Esophagus (tissue), 2 donors: ENCODE measurements at regions not wholly inside any gene's neighbourhood (a gene's known extent, or its start where the extent isn't known, plus 50 kb on each side); places are given as distances from the start of the nearest gene placed in this dataset.

ENCODE experiments used
- H3K27ac ChIP-seq, 2 donors: one replicate each; pipeline ENCODE4 v1.5.1; 2013; ENCODE audit warnings: low read depth in 2 of 2, mild to moderate bottlenecking in 2 of 2, inconsistent platforms in 1 of 2, low read length in 1 of 2, moderate library complexity in 1 of 2
- H3K27me3 ChIP-seq, 2 donors: one replicate each; pipeline ENCODE4 v1.6.1; 2013; ENCODE audit warnings: low read length in 2 of 2, control low read depth in 1 of 2, mild to moderate bottlenecking in 1 of 2; ENCODE audit not compliant: insufficient read depth in 2 of 2, control insufficient read depth in 1 of 2
- H3K36me3 ChIP-seq, 2 donors: one replicate each; pipeline ENCODE4 v1.6.1; 2013; ENCODE audit warnings: low read length in 1 of 2; ENCODE audit not compliant: control insufficient read depth in 2 of 2, insufficient read depth in 2 of 2
- H3K4me1 ChIP-seq, 2 donors: one replicate each; pipeline ENCODE4 v1.6.1; 2013; ENCODE audit warnings: low read length in 1 of 2; ENCODE audit not compliant: control insufficient read depth in 2 of 2, insufficient read depth in 2 of 2
- H3K4me3 ChIP-seq, 2 donors: one replicate each; pipeline ENCODE4 v1.5.1; 2013; ENCODE audit warnings: low read length in 2 of 2, mild to moderate bottlenecking in 2 of 2, low read depth in 1 of 2, moderate library complexity in 1 of 2
- H3K9me3 ChIP-seq, 2 donors: one replicate each; pipeline ENCODE4 v1.6.1; 2013; ENCODE audit warnings: mild to moderate bottlenecking in 2 of 2, low read depth in 1 of 2, low read length in 1 of 2, moderate library complexity in 1 of 2; ENCODE audit not compliant: control insufficient read depth in 2 of 2, insufficient read depth in 1 of 2
- WGBS, 2 donors: extraction: QIAGEN DNeasy Blood & Tissue Kit; methylation state at CpG; one replicate each; pipeline ENCODE4 v1.1.7; 2013; 5-methylcytosine and 5-hydroxymethylcytosine counted together
- donor health status: healthy with polysubstance abuse.
- donor health status: Bipolar disorder and iron deficiency.

DNA sequence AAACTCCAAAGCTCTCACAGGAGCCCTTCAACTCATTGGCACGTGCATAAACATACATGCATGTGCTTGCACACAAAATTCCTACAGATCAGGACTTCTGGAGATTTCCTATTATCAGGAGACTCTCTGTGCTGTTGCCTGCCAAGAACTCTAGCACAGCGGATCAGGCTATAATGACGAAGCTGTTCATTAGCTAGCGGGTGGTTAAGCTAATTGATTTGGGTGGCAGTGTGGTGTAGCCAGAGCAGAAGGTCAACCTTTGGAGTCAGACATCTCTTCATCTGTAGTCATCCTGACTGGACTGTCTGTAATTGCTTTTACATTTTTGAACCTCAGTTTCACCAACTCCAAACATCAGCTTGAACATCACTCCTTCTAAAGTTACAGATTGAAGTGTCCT, 69.0 kb downstream of the KIF2B start:
- Histone ChIP-seq H3K4me3 (no peak overlapping the region), H3K27me3 (no peaks in the 10 kb centered on the region), H3K27ac (no peak overlapping the region), H3K9me3 (no peaks in the 10 kb centered on the region), H3K36me3 (no peaks in the 10 kb centered on the region), H3K4me1 (no peaks in the 10 kb centered on the region)
- 71 to 77% methylated on average over 4 of the region's 4 CpGs for WGBS, 2 donors

DNA sequence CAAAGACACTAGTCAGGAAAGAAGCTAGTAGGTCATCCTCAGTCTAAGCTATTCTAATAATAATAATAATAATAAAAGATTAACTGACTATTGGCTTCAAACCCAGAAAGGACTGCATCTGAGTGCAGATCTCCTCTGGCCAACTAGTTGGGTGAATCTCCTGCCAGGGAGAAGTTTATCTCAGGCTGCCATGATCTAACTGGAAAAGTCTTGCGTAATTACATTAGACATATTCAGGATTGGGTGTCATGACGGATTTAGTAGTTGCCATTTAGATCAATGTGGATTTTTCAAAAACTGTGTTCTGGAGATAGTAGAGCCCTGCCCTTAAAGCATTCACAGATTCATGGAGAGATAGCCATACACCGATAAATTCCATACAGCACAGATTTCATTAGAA, 69.5 kb downstream of the KIF2B start:
- WGBS, 2 donors: 90 to 91% methylated on average over 3 of the region's 3 CpGs
- no peaks in the 10 kb centered on the region for H3K4me1 ChIP-seq

DNA sequence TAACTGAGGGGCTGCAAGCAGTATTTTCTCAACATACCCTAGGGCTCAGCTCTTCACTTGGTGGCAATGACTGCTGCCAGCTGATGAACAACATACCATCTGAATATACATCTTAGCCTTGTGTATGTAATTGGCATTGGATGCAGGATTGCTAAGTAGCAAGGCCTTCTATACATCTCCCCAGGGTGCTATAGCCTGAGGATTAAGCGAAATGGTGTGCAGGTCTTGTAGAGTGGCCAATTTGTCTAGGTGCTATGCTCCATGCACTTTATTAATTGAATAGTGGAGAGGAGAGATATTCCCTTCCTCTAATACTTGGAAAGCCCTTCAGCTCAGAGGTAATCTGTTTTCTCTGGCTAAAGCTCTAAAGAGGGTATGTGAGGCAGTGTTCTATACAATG, 71.9 kb downstream of the KIF2B start:
- Histone ChIP-seq H3K27me3 (no peaks in the 10 kb centered on the region), H3K4me3 (no peak overlapping the region), H3K36me3 (no peaks in the 10 kb centered on the region), H3K9me3 (no peaks in the 10 kb centered on the region), H3K27ac (no peak overlapping the region), H3K4me1 (no peaks in the 10 kb centered on the region)
- 46 to 74% methylated on average over 1 of the region's 1 CpG for WGBS, 2 donors

More for the DNA sequence above, 69.5 kb downstream of the KIF2B start:
- no peaks in the 10 kb centered on the region for H3K36me3 ChIP-seq
- no peak overlapping the region for H3K27ac ChIP-seq
- H3K27me3 ChIP-seq: no peaks in the 10 kb centered on the region
- no peaks in the 10 kb centered on the region for H3K9me3 ChIP-seq
- no peak overlapping the region for H3K4me3 ChIP-seq

DNA sequence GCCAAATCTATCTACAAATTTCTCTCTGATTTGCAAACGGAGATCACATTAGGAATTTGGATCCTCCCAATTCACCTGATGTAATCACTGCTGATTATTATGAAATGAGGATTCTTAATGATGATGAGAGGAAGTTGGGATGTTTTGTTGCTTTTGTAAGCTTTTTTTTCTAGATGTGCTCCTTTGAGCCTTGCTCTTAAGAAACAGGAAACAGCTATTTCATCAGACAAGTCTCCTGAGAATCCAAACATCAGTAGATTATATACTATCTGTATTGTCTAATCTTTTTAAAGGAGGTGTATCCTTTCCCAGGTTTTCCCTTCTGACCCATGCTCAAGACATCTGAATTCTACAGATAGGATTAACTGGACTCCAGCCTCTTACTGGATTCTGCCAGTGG, 73.3 kb downstream of the KIF2B start:
- H3K4me1 ChIP-seq: no peaks in the 10 kb centered on the region
- 64 to 77% methylated on average over 1 of the region's 1 CpG for WGBS, 2 donors

DNA sequence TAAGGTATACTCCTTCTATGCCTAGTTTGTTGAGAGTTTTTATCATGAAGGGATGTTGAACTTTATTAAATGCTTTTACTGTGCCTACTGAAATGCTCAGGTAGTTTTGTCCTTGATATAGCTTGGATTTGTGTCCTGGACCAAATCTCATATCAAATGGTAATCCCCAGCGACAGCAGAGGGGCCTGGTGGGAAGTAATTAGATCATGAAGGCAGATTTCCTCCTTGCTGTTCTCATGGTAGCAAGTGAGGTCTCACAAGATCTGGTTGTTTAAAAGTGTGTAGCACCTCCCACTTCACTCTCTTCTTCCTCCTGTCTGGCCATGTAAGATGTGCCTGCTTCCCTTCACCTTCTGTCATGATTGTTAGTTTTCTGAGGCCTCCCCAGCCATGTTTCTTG, 78.2 kb downstream of the KIF2B start:
- no peaks in the 10 kb centered on the region for H3K4me1 ChIP-seq
- no peaks in the 10 kb centered on the region for H3K27me3 ChIP-seq
- no peak overlapping the region for H3K27ac ChIP-seq
- H3K4me3 ChIP-seq: no peak overlapping the region
- WGBS, 2 donors: 86 to 88% methylated on average over 1 of the region's 1 CpG
- no peaks in the 10 kb centered on the region for H3K9me3 ChIP-seq
- no peaks in the 10 kb centered on the region for H3K36me3 ChIP-seq

More for the DNA sequence above, 73.3 kb downstream of the KIF2B start:
- Histone ChIP-seq H3K9me3 (no peaks in the 10 kb centered on the region), H3K27me3 (no peaks in the 10 kb centered on the region), H3K36me3 (no peaks in the 10 kb centered on the region), H3K4me3 (no peak overlapping the region), H3K27ac (no peak overlapping the region)

DNA sequence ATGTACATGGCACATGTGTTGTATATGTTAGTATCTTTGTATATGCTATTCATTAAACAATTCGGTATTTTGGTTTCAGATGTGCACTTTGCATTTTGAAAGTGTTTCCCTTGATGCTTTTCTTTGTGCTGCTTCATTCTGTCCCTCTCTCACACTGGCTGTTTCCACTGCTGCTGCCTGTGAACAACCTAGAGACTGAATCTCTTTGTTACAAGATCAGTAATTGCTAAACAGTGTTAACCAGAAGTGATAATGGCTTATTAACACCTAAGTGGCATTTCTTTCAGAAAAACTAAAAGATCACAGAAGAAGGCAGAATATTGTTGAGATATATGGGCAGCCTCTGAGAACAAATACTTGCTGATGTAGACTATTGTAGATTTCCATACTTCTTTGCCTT, 84.7 kb downstream of the KIF2B start:
- no peak overlapping the region for H3K4me3 ChIP-seq
- no peaks in the 10 kb centered on the region for H3K9me3 ChIP-seq
- H3K27me3 ChIP-seq: no peaks in the 10 kb centered on the region
- H3K27ac ChIP-seq: no peak overlapping the region
- 17 to 33% methylated on average over 1 of the region's 1 CpG for WGBS, 2 donors
- no peaks in the 10 kb centered on the region for H3K4me1 ChIP-seq
- H3K36me3 ChIP-seq: no peaks in the 10 kb centered on the region

DNA sequence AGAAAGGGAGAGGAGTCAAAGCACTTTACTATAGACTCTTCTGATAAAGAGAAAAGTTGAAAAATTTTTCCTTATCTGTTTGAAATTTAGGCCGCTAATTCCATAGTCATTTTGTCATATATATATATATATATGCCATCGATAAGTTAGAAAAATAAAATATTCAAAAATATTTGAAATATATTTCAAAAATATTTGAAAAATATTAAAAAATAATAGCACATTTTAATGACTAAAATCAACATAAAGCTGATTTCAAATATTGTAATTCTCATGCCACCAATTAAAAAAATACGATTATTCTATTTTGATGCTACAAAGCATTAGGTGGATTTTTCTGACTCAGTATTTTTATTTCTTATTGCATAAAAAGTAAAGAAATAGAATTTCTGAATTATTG, 87.1 kb downstream of the KIF2B start:
- Histone ChIP-seq H3K4me3 (no peak overlapping the region), H3K27me3 (no peaks in the 10 kb centered on the region), H3K9me3 (no peaks in the 10 kb centered on the region), H3K4me1 (no peaks in the 10 kb centered on the region), H3K36me3 (no peaks in the 10 kb centered on the region), H3K27ac (no peak overlapping the region)
- WGBS, 2 donors: 93 to 95% methylated on average over 3 of the region's 3 CpGs

DNA sequence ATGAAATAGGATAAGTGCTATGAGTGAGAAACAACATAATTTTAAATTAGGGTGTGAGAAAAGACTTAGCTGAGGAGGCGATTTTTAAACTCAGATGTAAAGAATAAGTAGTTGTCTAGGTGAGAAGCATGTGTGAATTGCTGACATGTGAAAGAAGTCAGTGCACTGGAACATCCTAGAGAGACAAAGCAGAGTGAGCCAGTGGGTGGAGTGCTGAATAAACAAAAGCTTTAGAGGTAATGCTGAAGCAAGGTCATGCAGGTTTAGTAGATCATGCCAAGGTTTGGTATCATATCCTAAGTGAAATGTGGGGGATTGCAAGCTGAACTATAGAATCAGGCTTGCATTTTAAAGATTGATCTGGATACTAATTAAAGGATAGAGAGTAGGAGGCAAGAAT, 89.4 kb downstream of the KIF2B start:
- Histone ChIP-seq H3K9me3 (no peaks in the 10 kb centered on the region), H3K4me1 (no peaks in the 10 kb centered on the region)
- 31 to 58% methylated on average over 1 of the region's 1 CpG for WGBS, 2 donors

DNA sequence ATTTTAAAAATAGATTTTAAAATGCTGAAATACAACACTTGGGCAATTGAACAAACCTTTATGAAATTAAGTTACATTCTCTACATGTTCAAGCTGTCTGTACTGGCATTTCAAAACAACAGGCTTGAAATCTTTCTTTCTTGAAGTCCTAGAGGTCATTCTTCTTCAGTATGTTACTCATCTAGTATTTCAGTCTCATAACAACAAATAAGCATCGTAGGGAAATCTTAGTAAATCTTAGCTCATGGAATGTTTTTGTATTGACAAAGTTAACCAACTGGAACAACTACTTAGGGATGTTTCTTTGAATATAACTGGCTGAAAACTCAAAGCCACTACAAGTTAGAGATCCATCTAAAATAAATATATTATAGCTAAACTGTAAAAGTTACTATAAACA, 96.6 kb downstream of the KIF2B start:
- WGBS, 2 donors: 29 to 56% methylated on average over 1 of the region's 1 CpG

More for the DNA sequence above, 89.4 kb downstream of the KIF2B start:
- Histone ChIP-seq H3K27me3 (no peaks in the 10 kb centered on the region), H3K27ac (no peak overlapping the region), H3K4me3 (no peak overlapping the region), H3K36me3 (no peaks in the 10 kb centered on the region)

DNA sequence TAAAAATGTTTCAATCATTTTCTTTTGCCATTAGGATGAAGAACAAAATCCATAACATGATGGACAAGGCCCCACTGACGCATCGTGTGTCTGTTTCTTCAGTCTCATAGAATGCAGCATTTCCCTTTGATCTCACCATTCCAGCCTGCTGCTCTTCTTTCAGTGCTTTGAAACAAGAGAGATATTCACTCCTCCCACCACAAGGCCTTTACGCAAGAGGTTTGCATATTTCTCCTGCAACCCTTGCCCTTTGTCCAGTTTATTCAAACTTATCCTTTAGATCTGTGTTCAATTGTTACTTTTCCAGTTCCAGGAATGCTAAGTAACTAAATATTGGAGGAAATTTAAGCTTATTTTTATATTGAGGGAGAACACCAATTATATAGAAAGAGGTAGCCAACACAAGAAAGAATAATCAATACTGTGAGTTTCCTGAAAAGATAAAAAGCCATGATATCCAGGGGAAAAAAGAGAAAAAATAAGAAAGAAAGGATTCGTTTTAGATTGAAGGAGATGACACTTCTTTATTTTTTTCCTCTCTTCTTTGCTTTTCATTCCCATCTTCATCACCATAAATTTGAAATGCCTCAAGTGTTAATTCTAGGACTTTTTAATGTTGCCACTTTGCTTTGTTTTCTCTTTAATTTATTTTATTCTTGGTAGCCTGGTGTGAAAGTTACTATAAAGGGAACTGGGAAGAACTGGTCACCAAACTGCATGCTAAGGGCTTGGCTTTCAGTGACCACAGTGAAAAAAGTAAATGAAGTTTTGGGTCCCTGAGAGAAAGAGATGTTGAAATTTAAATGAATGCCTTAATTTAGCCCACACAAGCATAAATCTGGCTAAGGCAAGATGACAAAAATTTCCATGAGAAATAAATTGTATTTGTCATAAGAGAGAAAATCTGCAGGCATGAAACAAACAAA, 102.1 kb downstream of the KIF2B start:
- H3K27me3 ChIP-seq: no peaks in the 10 kb centered on the region
- H3K36me3 ChIP-seq: no peaks in the 10 kb centered on the region
- WGBS, 2 donors: 42 to 51% methylated on average over 4 of the region's 4 CpGs
- H3K27ac ChIP-seq: no peak overlapping the region
- H3K4me1 ChIP-seq: no peaks in the 10 kb centered on the region
- no peak overlapping the region for H3K4me3 ChIP-seq
- H3K9me3 ChIP-seq: no peaks in the 10 kb centered on the region

More for the DNA sequence above, 96.6 kb downstream of the KIF2B start:
- Histone ChIP-seq H3K27ac (no peak overlapping the region), H3K9me3 (no peaks in the 10 kb centered on the region), H3K4me1 (no peaks in the 10 kb centered on the region), H3K4me3 (no peak overlapping the region), H3K36me3 (no peaks in the 10 kb centered on the region), H3K27me3 (no peaks in the 10 kb centered on the region)
